AG09319 (cell line): ENCODE measurements at regions not wholly inside any gene's neighbourhood (a gene's known extent, or its start where the extent isn't known, plus 50 kb on each side); places are given as distances from the start of the nearest gene placed in this dataset.

Experiments used
- DNase-seq: peaks from one replicate; pipeline ENCODE4 v3.0.0-alpha.2; 2010; ENCODE audit warnings: low read depth; ENCODE audit errors: extremely low read depth
- CTCF ChIP-seq: IDR thresholded peaks from 2 replicates; pipeline ENCODE4 v1.5.1; 2011; ENCODE audit warnings: low read depth, mild to moderate bottlenecking, inconsistent platforms, low read length, moderate library complexity

- TF ChIP-seq CTCF = no peak
These were observed 109.4 kb downstream of the TMEM30B start for GRCh38 chr14:61171727-61172126.

DNA sequence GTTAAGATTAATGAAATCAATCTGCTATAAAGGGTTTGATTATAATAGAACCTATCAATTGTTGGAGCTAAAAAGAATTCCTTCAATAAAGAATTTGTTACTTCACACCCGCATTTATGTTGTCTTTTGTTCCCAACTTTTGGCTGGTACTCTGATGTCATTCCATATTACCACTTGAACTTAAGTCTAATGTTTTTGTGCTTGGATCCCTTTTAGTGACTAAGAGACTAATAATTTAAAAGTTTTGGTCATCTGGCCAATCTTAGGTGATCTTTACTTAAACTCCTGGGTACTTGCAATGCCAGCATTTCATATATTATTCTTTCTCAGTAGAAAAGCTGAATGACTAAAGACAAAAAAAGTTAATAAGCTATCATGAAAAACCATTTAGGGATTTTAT is 113.0 kb downstream of the TMEM30B start:
- TF ChIP-seq CTCF = no peak
- DNase-seq = no peak

More at GRCh38 chr14:61171727-61172126, 109.4 kb downstream of the TMEM30B start:
- no peak for DNase-seq

DNA sequence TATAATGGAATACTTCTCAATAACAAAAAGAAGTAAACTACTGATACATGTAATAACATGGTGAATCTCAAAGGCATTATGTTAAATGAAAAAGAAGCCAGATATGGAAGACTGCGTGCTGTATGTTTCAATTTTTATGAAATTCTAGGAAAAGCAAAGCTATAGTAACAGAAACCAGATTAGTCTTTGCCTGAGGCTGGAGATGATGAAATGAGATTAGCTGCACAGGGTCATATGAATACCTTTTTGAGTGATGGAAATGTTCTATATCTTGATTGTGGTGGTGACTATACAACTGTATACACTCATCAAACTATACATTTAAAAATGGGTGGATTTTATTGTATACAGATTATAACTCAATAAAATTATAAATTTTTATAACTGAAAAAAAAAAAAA is 113.5 kb downstream of the TMEM30B start:
- no peak for TF ChIP-seq CTCF
- no peak for DNase-seq

GRCh38 chr14:61160798-61161197 is 120.3 kb downstream of the TMEM30B start:
- DNase-seq = no peak
- no peak for TF ChIP-seq CTCF

GRCh38 chr14:61154641-61155040 is 126.5 kb downstream of the TMEM30B start:
- TF ChIP-seq CTCF = no peak
- no peak for DNase-seq

DNA sequence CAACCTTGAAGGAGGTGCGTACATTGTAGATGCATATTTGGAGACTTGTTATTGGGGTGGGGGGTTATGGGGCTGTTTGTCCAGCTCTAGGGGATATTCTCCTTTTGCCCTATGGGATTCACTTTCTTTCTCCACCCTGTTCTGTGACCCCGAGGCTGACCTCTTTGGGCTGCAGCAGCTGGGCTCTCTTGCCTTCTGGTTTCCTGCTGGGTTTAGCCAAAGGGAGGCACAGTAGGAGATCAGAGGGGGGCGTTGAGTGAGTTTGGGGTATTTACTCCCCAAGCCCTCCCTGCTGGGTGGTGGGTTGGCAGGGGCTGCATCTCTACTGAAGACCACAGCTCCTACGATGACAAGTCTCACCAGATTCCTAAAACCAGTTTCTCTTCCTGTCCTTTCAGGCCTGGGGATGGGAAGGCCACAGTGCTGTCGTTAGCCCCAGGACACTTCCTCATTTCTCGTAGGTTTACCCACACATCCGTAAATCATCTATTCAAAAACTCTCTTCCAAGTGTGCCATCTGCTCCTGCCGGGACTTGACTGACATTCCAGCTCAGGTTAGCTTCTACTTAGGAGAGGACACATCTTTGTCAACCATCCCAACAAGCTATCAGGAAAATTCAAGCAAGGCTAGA is 127.1 kb downstream of the TMEM30B start:
- DNase-seq = no peak
- no peak for TF ChIP-seq CTCF

- no peak for TF ChIP-seq CTCF
- no peak for DNase-seq
These were observed 127.7 kb downstream of the TMEM30B start for GRCh38 chr14:61153431-61153830.
